NCI-H446 treated with DMSO at 0.1 percent for 48 hours (cell line): ENCODE measurements at regions not wholly inside any gene's neighbourhood (a gene's known extent, or its start where the extent isn't known, plus 50 kb on each side); places are given as distances from the start of the nearest gene placed in this dataset.

Experiments used
- DNase-seq: peaks from one replicate; lab custom pipeline; 2025; lab: John Stamatoyannopoulos, UW

DNA sequence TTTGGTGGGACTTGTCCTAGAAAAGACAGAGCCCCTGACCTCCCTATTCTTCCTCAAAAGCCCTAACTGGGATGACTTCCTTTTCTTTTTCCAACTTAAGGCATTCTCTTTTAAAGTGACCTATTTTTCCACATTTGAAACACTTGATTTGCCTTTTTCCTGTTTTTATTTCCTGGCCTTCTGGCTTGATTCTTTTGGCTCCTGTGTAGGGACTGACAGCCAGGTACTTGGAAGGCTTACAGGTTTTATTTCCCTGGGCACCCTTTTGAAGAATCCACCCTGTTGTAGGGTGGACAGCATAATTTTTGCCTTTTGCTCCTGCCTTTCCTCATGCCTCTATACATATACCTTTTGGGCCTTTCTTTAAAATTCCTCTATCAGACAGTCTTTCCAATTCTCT is 271.0 kb upstream of the AMELY start:
- no peak for DNase-seq

DNA sequence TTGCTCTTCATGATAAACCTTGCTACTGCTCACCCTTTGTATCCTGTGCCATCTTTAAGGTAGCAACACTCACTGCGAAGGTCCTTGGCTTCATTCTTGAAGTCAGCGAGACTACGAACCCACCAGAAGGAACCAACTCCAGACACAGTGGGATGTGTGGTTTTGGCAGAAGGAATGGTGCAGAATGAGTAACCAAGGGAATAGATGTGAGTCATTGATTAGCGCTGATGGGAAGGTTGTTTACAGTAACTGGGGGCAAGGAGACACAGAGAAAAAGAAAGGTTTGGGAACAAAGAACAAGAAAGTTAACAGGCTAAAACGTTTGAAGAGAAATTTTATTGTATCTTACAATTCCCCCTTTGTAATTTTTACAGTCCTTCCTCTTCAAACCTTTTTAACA is 266.1 kb upstream of the AMELY start:
- no peak for DNase-seq

DNA sequence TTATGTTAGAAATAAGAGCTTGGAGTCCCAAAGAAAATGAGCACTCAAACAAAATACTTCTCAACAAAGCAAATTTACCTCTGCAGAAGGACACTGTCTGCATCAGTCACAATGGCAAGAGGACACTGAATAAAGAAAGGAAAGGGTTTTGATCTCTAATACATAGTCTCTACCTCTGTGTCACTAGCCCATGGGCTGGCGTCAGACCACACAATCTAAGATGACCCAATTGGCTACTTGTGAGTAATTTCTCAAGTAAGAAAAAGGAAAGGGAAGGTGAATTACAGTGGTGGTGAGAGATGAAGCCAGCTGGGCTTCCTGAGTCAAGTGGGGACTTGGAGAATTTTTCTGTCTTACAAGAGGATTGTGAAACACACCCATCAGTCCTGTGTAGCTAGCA is 257.9 kb upstream of the AMELY start:
- no peak for DNase-seq

DNA sequence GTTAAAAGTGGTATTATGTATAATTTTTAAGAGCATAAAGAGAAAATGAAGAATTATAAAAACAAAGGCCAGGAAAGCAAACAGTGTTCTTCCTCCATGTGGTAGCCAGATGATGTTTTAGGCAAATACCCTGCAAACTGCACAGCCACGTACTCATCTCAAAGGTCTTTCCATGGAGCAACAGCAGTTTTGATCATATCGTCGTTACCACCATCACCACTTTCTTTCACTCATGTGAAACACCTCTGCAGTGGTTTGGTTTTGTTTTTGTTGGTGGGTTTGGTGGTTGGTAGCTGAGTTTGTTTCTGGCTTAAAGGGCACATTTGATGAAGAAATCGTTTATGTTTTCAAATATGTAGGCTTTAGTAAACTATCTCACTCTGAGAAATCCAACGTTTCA is 229.9 kb upstream of the AMELY start:
- no peak for DNase-seq
